HG03571 (cell line): ENCODE measurements at regions not wholly inside any gene's neighbourhood (a gene's known extent, or its start where the extent isn't known, plus 50 kb on each side); places are given as distances from the start of the nearest gene placed in this dataset.

Experiments used
- ATAC-seq: cut with Tn5 transposase; IDR thresholded peaks from one replicate; pipeline ENCODE4 v1.9.1; 2021; ENCODE audit not compliant: unreplicated experiment

GRCh38 chr13:22700246-22700887 lies 480.4 kb upstream of the SGCG start:
- no peak for ATAC-seq

- ATAC-seq, result no peak
These were observed 477.1 kb upstream of the SGCG start for GRCh38 chr13:22703601-22704209.

GRCh38 chr13:22707946-22708345 lies 472.8 kb upstream of the SGCG start:
- ATAC-seq, result no peak

GRCh38 chr13:22717036-22717435 lies 463.7 kb upstream of the SGCG start:
- no peak for ATAC-seq

GRCh38 chr13:22726726-22727125 lies 454.1 kb upstream of the SGCG start:
- ATAC-seq, result no peak

GRCh38 chr13:22735011-22735995 lies 445.5 kb upstream of the SGCG start:
- no peak for ATAC-seq

- ATAC-seq, result no peak
These were observed 444.6 kb upstream of the SGCG start for GRCh38 chr13:22736084-22736767.

- no peak for ATAC-seq
These were observed 444.0 kb upstream of the SGCG start for GRCh38 chr13:22736768-22737092.

GRCh38 chr13:22738357-22738756 lies 442.4 kb upstream of the SGCG start:
- no peak for ATAC-seq

- no peak for ATAC-seq
These were observed 440.5 kb upstream of the SGCG start for GRCh38 chr13:22740264-22740663.

GRCh38 chr13:22744688-22745452 lies 435.9 kb upstream of the SGCG start:
- ATAC-seq, result no peak

- ATAC-seq, result no peak
These were observed 431.8 kb upstream of the SGCG start for GRCh38 chr13:22748866-22749577.

- ATAC-seq, result no peak
These were observed 431.2 kb upstream of the SGCG start for GRCh38 chr13:22749626-22750025.

GRCh38 chr13:22757530-22758120 lies 423.2 kb upstream of the SGCG start:
- no peak for ATAC-seq

- ATAC-seq, result no peak
These were observed 422.5 kb upstream of the SGCG start for GRCh38 chr13:22758245-22758644.

- ATAC-seq, result no peak
These were observed 419.1 kb upstream of the SGCG start for GRCh38 chr13:22761709-22762108.

GRCh38 chr13:22765547-22765946 lies 415.2 kb upstream of the SGCG start:
- ATAC-seq, result no peak

- ATAC-seq, result no peak
These were observed 409.9 kb upstream of the SGCG start for GRCh38 chr13:22770891-22771290.

- no peak for ATAC-seq
These were observed 407.3 kb upstream of the SGCG start for GRCh38 chr13:22773465-22773864.
